Transverse colon (tissue), 4 donors: ENCODE measurements at regions not wholly inside any gene's neighbourhood (a gene's known extent, or its start where the extent isn't known, plus 50 kb on each side); places are given as distances from the start of the nearest gene placed in this dataset.

Source experiments
- DNase-seq: peaks from one replicate; pipeline ENCODE4 v3.0.0-alpha.2; 2019
- H3K27ac ChIP-seq, 4 donors: fragments of 200-600 bp; sonication (generic); 2 replicates each; pipeline ENCODE4 v1.5.1; 2016 to 2018; ENCODE audit warnings: inconsistent platforms in 4 of 4
- H3K27me3 ChIP-seq: fragments of 200-600 bp; sonication (generic); 2 replicates; pipeline ENCODE4 v1.5.1; 2017; ENCODE audit warnings: inconsistent platforms
- H3K36me3 ChIP-seq, 4 donors: fragments of 200-600 bp; sonication (generic); 2 replicates each; pipeline ENCODE4 v1.5.1; 2017 to 2019; ENCODE audit warnings: inconsistent platforms in 4 of 4
- H3K4me1 ChIP-seq, 4 donors: fragments of 200-600 bp; sonication (generic); 2 replicates each; pipeline ENCODE4 v1.5.1; 2017 to 2020; ENCODE audit warnings: inconsistent platforms in 4 of 4
- H3K4me3 ChIP-seq, 4 donors: fragments of 200-600 bp; sonication (generic); 1 replicate in 1 of 4; 2 replicates in 3 of 4; pipeline versions ENCODE4 v1.5.1 to v1.6.1; 2017 to 2019; ENCODE audit warnings: inconsistent platforms in 4 of 4
- H3K9me3 ChIP-seq, 2 donors: fragments of 200-600 bp; sonication (generic); 2 replicates each; pipeline ENCODE4 v1.5.1; 2017 to 2019; ENCODE audit warnings: inconsistent platforms in 2 of 2
- CTCF ChIP-seq, 5 experiments: fragments of 200-600 bp in 3 of 5; fragments of 450-650 bp in 2 of 5; sonication (generic) in 3 of 5; IDR thresholded peaks; 1 replicate in 2 of 5; 2 replicates in 3 of 5; pipeline ENCODE4 v1.5.1; 2016 to 2017; ENCODE audit warnings: antibody characterized with exemption in 5 of 5, inconsistent platforms in 3 of 5, mild to moderate bottlenecking in 2 of 5, moderate library complexity in 1 of 5
- EP300 ChIP-seq: sonication (generic); formaldehyde crosslinking; IDR thresholded peaks from one replicate; pipeline ENCODE4 v1.6.1; 2017; ENCODE audit warnings: antibody characterized with exemption, low read depth
- POLR2A ChIP-seq: fragments of 450-650 bp; IDR thresholded peaks from one replicate; pipeline ENCODE4 v1.6.1; 2016; ENCODE audit warnings: antibody characterized with exemption, mild to moderate bottlenecking, moderate library complexity
- POLR2AphosphoS5 ChIP-seq, 3 donors: sonication (generic); formaldehyde crosslinking; IDR thresholded peaks; one replicate each; pipeline ENCODE4 v1.6.1; 2016; ENCODE audit warnings: antibody characterized with exemption in 3 of 3
- WGBS, 2 donors: methylation state at CpG; one replicate each; pipeline ENCODE4 v1.1.5; 2018; ENCODE audit warnings: low coverage in 1 of 2; 5-methylcytosine and 5-hydroxymethylcytosine counted together
- in situ Hi-C, 4 donors: fragments of 200-750 bp; cut with MboI; loops; one replicate each; pipeline versions ENCODE4 v1.15.0 to v1.15.1; 2017; ENCODE audit warnings: low sequenced_read_pairs in 3 of 4, low pct_ligation_motif_present in 1 of 4, low pct_unique_long_range_greater_than_20kb in 1 of 4
- intact Hi-C: fragments of 100-400 bp; cut with DNase I; formaldehyde crosslinking; loops from one replicate; pipeline ENCODE4 v1.15.1; 2023; ENCODE audit warnings: low total_unique reads

GRCh38 chr13:56166864-56167263 lies 973.9 kb upstream of the PRR20A start:
- Histone ChIP-seq H3K36me3 (no peaks in the 10 kb centered on the region), H3K9me3 (peaks cover 4 to 7% of the 10 kb centered on the region in 2 donors), H3K4me3 (no peak overlapping the region), H3K27me3 (no peaks in the 10 kb centered on the region), H3K27ac (no peak overlapping the region), H3K4me1 (no peaks in the 10 kb centered on the region)
- DNase-seq: no peak
- 62% methylated on average over 2 of the region's 2 CpGs; no CpG with 5 or more reads in 1 of the 2 donors for WGBS, 2 donors
- intact Hi-C loops (no loop called here), in situ Hi-C loops (no loop called here)
- TF ChIP-seq CTCF (IDR thresholded peaks at IDR 0.05) (no peak), POLR2AphosphoS5 (IDR thresholded peaks at IDR 0.05) (no peak), POLR2A (no peak), EP300 (no peak)

- H3K27ac ChIP-seq: no peak overlapping the region
- no peaks in the 10 kb centered on the region for H3K4me1 ChIP-seq
- TF ChIP-seq POLR2AphosphoS5 (IDR thresholded peaks at IDR 0.05): no peak
- TF ChIP-seq EP300: no peak
- TF ChIP-seq POLR2A: no peak
- TF ChIP-seq CTCF (IDR thresholded peaks at IDR 0.05): no peak
- WGBS, 2 donors: 74 to 83% methylated on average over 2 of the region's 2 CpGs
- in situ Hi-C loops: no loop called here
- no peak overlapping the region for H3K4me3 ChIP-seq
- intact Hi-C loops: no loop called here
- no peaks in the 10 kb centered on the region for H3K27me3 ChIP-seq
- DNase-seq: no peak
- H3K9me3 ChIP-seq: peaks cover 4 to 7% of the 10 kb centered on the region in 2 donors
- no peaks in the 10 kb centered on the region for H3K36me3 ChIP-seq
These were observed 972.1 kb upstream of the PRR20A start for GRCh38 chr13:56168581-56168980.

- in situ Hi-C loops: no loop called here
These were observed 967.4 kb upstream of the PRR20A start for GRCh38 chr13:56173346-56173745.

GRCh38 chr13:56182598-56182997 lies 958.1 kb upstream of the PRR20A start:
- intact Hi-C loops: no loop called here
- TF ChIP-seq POLR2AphosphoS5 (IDR thresholded peaks at IDR 0.05) (no peak), EP300 (no peak), CTCF (IDR thresholded peaks at IDR 0.05) (no peak), POLR2A (no peak)
- peaks cover 7 to 8% of the 10 kb centered on the region in 2 donors for H3K9me3 ChIP-seq
- in situ Hi-C loops: no loop called here
- H3K4me1 ChIP-seq: no peaks in the 10 kb centered on the region
- H3K27ac ChIP-seq: no peak overlapping the region
- H3K36me3 ChIP-seq: no peaks in the 10 kb centered on the region
- no peak overlapping the region for H3K4me3 ChIP-seq
- H3K27me3 ChIP-seq: no peaks in the 10 kb centered on the region
- DNase-seq: no peak
- 78 to 91% methylated on average over 1 to 3 of the region's 3 CpGs for WGBS, 2 donors

More at GRCh38 chr13:56173346-56173745, 967.4 kb upstream of the PRR20A start:
- Histone ChIP-seq H3K4me1 (no peaks in the 10 kb centered on the region), H3K27ac (no peak overlapping the region), H3K36me3 (no peaks in the 10 kb centered on the region), H3K9me3 (peaks cover 2 to 7% of the 10 kb centered on the region in 2 donors), H3K4me3 (no peak overlapping the region), H3K27me3 (no peaks in the 10 kb centered on the region)
- intact Hi-C loops: no loop called here
- no peak for TF ChIP-seq CTCF (IDR thresholded peaks at IDR 0.05)
- TF ChIP-seq EP300: no peak
- TF ChIP-seq POLR2A: no peak
- no peak for TF ChIP-seq POLR2AphosphoS5 (IDR thresholded peaks at IDR 0.05)
- no peak for DNase-seq
- 50 to 53% methylated on average over 2 of the region's 2 CpGs for WGBS, 2 donors
